ENCODE measurements at regions not wholly inside any gene's neighbourhood (a gene's known extent, or its start where the extent isn't known, plus 50 kb on each side); places are given as distances from the start of the nearest gene placed in this dataset.

- TF ChIP-seq CTCF (IDR thresholded peaks at IDR 0.05 in 8 of 11, conservative IDR thresholded peaks at IDR 0.05 in 3 of 11) (no peak), POLR2AphosphoS5 (IDR thresholded peaks at IDR 0.05) (no peak)
Measured at GRCh38 chrY:16673102-16673787, 1206.8 kb downstream of the CDY2B start.
